GM18907 (cell line): ENCODE measurements at regions not wholly inside any gene's neighbourhood (a gene's known extent, or its start where the extent isn't known, plus 50 kb on each side); places are given as distances from the start of the nearest gene placed in this dataset.
"Not testable (repeated sequence)": the region's sequence is repeated elsewhere in the genome, so short reads cannot be mapped to it uniquely, and the experiment has no call there.

Experiments used
- ATAC-seq: cut with Tn5 transposase; IDR thresholded peaks from one replicate; pipeline ENCODE4 v1.9.1; 2021; ENCODE audit warnings: mild to moderate bottlenecking, moderate library complexity; ENCODE audit not compliant: unreplicated experiment

GRCh38 chr2:143936848-143937722 is 582.8 kb downstream of the ZEB2 start:
- peak; percentile 80 for ATAC-seq

GRCh38 chr2:143936538-143936847 is 583.4 kb downstream of the ZEB2 start:
- ATAC-seq = no peak

- ATAC-seq = no peak
Measured at GRCh38 chr2:143935482-143935752, 584.5 kb downstream of the ZEB2 start.

- peak; percentile 59 for ATAC-seq
Measured at GRCh38 chr2:143934626-143935481, 585.1 kb downstream of the ZEB2 start.

GRCh38 chr2:143933946-143934569 is 585.9 kb downstream of the ZEB2 start:
- peak; percentile 22 for ATAC-seq

GRCh38 chr2:143930891-143931290 is 589.0 kb downstream of the ZEB2 start:
- no peak for ATAC-seq

- ATAC-seq = no peak
Measured at GRCh38 chr2:143928613-143929012, 591.3 kb downstream of the ZEB2 start.

GRCh38 chr2:143928184-143928583 is 591.7 kb downstream of the ZEB2 start:
- no peak for ATAC-seq

GRCh38 chr2:143926736-143927135 is 593.2 kb downstream of the ZEB2 start:
- no peak for ATAC-seq

- ATAC-seq = not testable (repeated sequence)
Measured at GRCh38 chr2:143922261-143922830, 597.6 kb downstream of the ZEB2 start.

- ATAC-seq = no peak
Measured at GRCh38 chr2:143918465-143918989, 601.4 kb downstream of the ZEB2 start.

GRCh38 chr2:143916781-143917180 is 603.1 kb downstream of the ZEB2 start:
- no peak for ATAC-seq

GRCh38 chr2:143909577-143910353 is 610.2 kb downstream of the ZEB2 start:
- no peak for ATAC-seq

- ATAC-seq = no peak
Measured at GRCh38 chr2:143908843-143909242, 611.1 kb downstream of the ZEB2 start.

GRCh38 chr2:143907801-143908200 is 612.1 kb downstream of the ZEB2 start:
- ATAC-seq = no peak

- ATAC-seq = no peak
Measured at GRCh38 chr2:143906850-143907249, 613.1 kb downstream of the ZEB2 start.

- ATAC-seq = no peak
Measured at GRCh38 chr2:143905587-143905986, 614.3 kb downstream of the ZEB2 start.

GRCh38 chr2:143903172-143903856 is 616.6 kb downstream of the ZEB2 start:
- no peak for ATAC-seq

GRCh38 chr2:143901185-143901842 is 618.6 kb downstream of the ZEB2 start:
- peak; percentile 83 for ATAC-seq
